Gastroesophageal sphincter (tissue), 3 donors: ENCODE measurements at regions not wholly inside any gene's neighbourhood (a gene's known extent, or its start where the extent isn't known, plus 50 kb on each side); places are given as distances from the start of the nearest gene placed in this dataset.

Experiments
- EP300 ChIP-seq: sonication (generic); formaldehyde crosslinking; IDR thresholded peaks from one replicate; pipeline ENCODE4 v1.6.1; 2017; ENCODE audit warnings: antibody characterized with exemption, mild to moderate bottlenecking
- POLR2A ChIP-seq, 2 donors: fragments of 450-650 bp; IDR thresholded peaks; one replicate each; pipeline ENCODE4 v1.6.1; 2017; ENCODE audit warnings: antibody characterized with exemption in 2 of 2, mild to moderate bottlenecking in 2 of 2, moderate library complexity in 1 of 2
- POLR2AphosphoS5 ChIP-seq: sonication (generic); formaldehyde crosslinking; IDR thresholded peaks from one replicate; pipeline ENCODE4 v1.6.1; 2017; ENCODE audit warnings: antibody characterized with exemption
- TF ChIP-seq, protein P1 (sequence below), 4 experiments: fragments of 200-600 bp in 2 of 4; fragments of 450-650 bp in 2 of 4; sonication (generic) in 1 of 4; IDR thresholded peaks; one replicate each; pipeline ENCODE4 v1.5.1; 2017 to 2019; ENCODE audit warnings: antibody characterized with exemption in 4 of 4, mild to moderate bottlenecking in 2 of 4, moderate library complexity in 2 of 4

GRCh38 chr4:181420950-181421349 is 822.3 kb upstream of the TENM3 start:
- TF ChIP-seq, protein P1, sequence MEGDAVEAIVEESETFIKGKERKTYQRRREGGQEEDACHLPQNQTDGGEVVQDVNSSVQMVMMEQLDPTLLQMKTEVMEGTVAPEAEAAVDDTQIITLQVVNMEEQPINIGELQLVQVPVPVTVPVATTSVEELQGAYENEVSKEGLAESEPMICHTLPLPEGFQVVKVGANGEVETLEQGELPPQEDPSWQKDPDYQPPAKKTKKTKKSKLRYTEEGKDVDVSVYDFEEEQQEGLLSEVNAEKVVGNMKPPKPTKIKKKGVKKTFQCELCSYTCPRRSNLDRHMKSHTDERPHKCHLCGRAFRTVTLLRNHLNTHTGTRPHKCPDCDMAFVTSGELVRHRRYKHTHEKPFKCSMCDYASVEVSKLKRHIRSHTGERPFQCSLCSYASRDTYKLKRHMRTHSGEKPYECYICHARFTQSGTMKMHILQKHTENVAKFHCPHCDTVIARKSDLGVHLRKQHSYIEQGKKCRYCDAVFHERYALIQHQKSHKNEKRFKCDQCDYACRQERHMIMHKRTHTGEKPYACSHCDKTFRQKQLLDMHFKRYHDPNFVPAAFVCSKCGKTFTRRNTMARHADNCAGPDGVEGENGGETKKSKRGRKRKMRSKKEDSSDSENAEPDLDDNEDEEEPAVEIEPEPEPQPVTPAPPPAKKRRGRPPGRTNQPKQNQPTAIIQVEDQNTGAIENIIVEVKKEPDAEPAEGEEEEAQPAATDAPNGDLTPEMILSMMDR (IDR thresholded peaks at IDR 0.05), result no peak
- TF ChIP-seq POLR2A (IDR thresholded peaks at IDR 0.05) (no peak), POLR2AphosphoS5 (no peak), EP300 (no peak)
